ENCODE measurements at regions not wholly inside any gene's neighbourhood (a gene's known extent, or its start where the extent isn't known, plus 50 kb on each side); places are given as distances from the start of the nearest gene placed in this dataset.
"Not testable (repeated sequence)": the region's sequence is repeated elsewhere in the genome, so short reads cannot be mapped to it uniquely, and the experiment has no call there.

DNA sequence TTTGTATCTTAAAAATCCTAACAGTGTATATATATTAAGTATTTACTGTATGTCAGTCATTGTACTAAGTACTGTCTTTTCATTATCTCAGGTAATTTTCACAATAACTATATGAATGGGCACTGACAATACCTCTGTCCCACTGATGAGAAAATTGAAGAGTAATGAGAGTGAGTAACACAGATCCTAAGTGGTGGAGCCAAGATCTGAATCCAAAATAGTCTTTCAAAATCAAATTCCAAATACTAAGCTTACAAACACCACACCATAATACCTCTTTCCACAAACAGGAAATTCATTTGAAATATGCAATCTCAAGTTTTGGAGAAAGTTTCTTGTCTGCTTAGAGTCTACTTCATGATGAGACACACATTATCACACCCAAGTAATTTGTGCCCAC is 105.9 kb upstream of the EDEM3 start:
- intact Hi-C loops (cut with DNase I), result no loop called here
- DNase-seq, result no peak

DNA sequence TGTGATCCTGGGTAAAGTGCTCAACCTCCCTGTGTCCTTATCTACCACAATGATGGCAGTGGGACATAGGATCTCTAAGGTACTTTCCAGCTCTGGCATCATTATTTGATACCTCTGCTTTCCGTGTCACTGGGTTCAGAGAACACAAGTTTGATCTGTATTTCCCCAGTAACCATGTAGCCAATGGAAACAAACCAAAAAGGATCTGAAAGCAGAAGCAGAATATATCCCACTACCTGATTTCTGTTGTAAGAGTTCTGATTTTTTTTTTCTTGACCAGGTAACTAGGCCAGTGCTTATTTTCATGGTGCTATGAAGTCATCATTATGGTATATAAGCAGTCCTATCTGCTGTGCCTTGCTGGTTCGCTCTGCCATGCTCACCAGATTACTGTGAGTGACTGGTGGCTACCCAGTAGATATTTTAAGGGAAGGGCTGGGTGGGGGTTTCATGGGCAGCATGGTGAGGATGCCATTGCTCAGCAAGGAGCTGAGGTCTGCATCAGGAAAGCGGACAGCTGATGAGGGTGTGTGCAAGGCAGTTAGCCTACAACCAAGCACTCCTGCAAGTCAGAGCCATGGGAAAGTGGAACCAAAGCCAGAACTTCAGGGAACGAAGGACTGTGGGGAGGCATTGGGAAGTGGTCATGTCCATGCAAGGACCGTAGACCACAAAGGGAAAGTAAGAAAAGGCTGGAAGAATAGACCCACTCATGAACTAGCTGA is 104.9 kb upstream of the EDEM3 start:
- no peak for DNase-seq
- intact Hi-C loops (cut with DNase I), result no loop called here

DNA sequence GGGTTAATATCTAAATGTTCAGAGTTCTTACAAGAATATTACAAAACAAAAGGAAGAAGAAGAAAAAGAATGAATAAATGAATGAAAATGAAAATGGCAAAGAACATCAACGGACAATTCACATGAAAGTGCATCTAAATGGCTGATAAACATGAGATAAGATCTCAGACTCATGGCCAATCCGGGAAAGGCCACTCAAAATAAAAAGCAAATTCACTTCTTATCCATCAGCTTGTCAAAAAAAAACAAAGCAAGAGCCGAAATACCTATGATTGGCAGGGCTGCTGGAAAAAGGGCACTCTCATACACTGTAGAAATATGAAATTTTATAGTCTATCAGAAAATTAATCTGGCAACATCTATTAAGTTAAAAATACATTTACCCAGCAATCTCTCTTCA is 103.6 kb upstream of the EDEM3 start:
- intact Hi-C loops (cut with DNase I), result no loop called here
- DNase-seq, result no peak

DNA sequence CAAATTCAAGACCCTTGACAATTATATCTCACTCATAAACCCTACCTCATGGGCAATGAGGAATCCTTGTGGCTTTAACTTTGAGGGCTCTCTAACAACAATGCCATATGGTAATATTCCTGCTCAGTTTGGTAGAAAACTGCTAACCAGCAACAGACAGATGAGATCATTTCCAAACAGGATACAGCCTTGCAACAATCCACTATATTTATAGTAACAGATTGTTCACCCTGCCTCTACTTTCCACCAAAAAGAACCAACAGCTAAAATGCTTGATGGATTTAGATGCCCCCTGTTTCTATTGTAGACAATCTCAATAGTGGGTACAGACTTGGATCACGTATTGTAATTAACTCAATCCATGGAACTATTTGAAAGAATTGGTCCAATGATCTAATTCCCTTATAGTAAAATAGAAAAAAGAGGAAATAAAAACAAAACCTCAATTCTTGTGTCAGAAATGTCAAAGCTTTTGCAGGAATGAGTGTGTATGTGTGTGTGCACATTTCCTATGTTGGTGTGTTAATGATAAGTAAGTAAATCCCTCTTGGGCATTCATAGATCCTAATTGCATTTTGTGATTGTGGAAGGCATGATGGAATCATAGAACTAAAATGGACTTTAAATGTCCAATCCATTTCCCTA is 100.0 kb upstream of the EDEM3 start:
- intact Hi-C loops (cut with DNase I), result no loop called here

DNA sequence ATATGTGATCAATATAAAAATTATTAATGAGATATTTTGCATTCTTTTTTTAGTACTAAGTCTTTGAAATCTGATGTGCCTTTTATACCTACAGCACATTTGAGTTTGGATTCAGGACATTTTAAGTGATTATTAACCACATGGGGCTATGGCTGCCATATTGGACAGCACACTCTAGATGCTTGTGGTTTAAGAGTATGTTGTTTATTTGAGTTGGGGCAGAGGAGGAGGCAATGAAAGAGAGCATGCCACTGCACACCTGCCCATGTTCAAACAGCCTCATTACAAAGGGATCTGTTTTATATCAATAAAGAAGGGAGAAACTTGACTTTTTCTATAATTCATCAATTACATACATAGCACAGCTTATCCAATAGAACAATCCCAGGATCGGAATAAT is 99.4 kb upstream of the EDEM3 start:
- intact Hi-C loops (cut with DNase I), result no loop called here
- no peak for DNase-seq

More for the DNA sequence above, 100.0 kb upstream of the EDEM3 start:
- no peak for DNase-seq

DNA sequence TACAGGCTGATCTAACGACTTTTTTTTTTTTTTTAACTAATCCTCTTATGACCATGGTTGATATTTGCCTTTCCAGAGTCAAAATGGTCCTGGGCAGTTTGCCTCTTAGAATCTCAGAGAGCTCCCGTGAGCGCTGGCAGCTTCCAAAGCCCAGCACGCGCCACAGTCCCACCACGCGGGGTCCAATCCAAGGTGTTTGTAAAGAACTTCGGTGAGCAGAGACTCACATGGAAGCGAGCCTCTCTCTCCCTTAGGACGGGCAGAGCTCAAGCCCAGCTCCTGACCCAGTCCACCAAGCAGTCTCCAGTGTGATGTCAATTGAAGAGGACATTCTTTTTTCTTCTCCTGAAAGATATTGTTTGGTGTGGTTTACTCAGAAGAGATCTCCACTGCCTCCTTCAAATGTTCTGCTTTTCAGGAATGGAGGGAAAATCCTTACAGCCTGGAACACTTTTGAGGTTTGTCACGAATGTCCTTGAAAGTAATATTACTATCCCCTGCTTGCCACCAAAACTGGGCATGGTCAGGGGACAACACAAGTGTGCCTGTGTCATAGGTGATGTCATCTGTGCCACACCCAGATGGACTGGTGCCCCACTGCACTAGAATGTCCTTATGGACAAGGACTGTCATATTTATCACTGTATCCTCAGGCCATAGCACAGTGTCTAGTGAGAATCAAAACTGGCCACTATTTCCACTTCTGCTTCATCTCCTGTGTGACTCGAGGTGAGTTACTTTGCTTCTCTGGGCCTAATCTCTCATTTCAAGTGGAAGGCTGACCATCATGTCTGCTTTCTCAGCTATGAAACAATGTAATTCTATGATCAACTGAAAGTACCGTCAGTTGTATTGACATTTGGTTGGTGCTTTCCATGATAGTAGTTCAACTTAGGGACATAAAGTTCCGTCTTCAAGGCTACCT is 97.4 kb upstream of the EDEM3 start:
- intact Hi-C loops (cut with DNase I), result no loop called here
- no peak for DNase-seq

DNA sequence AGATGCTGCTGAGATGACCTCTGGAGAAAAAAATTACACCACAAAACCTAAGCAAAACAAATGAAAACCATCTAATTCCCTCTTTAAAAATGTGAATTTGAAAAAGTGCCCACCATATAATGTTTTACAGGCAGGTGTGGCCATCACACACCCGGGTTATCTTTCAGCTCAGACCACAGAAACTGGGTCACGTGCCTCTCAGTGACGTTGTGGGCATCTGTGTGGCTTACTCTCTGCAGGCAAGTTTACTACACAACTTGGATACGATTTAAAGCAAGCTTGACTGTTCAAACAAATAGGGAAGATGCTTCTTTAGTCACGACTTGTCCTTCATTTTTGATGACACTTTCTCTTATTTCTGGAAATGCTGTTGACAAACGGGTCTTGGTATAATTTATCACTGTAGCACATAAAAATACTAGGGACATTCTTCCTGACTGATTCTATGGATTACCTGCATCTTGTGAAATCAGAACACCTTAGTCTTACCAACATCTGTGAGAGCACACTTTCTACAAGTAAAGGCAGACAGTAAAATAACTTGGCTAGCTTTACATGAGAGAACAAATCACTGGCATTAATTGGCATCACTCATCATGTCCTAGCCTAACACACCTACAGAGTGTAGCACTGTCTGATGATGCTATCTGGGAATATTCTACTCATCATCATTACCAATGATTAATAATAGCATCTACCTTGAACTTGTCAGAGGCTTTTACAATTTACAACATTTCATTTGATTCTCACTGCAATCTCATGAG is 89.3 kb upstream of the EDEM3 start:
- DNase-seq, result no peak
- intact Hi-C loops (cut with DNase I), result no loop called here

DNA sequence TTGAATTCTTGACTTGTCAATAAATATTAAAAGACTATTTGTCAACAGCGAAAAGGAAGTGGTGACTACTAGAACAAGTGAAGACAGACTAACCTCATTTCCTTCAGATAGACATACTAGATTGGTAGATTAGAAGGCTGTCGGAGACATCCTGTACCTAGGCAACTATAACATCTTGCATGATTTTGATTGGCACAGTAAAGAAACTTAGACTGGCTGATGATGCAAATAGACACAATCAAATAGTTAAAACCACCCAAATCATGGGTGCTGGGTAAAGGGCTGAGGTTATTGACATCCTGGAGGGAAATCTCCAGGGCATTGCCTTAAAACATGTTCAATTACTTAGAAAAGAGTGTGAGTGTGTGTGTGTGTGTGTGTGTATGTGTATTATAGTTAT is 85.9 kb upstream of the EDEM3 start:
- intact Hi-C loops (cut with DNase I), result no loop called here
- DNase-seq, result no peak

DNA sequence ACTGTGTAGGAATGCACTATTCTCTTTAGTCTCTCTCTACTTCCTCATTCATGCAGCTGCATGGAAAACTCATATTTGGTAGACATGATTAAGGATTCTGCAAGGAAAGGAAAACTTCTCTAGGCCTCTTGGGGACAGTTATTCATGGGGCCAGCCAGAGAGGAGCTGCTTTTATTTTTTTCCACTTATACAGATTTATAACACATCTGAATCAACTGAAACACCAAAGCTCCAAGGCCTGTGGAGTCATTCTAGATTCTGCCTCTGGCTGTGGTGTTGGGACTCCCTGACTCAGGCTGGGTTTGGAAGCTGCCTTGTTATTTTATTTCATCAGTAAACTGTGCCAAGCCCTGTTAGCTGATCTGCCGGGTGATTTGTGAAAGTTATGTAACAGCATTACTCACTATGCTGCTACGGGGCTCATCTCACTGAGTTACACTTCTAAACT is 83.9 kb upstream of the EDEM3 start:
- intact Hi-C loops (cut with DNase I), result no loop called here

DNA sequence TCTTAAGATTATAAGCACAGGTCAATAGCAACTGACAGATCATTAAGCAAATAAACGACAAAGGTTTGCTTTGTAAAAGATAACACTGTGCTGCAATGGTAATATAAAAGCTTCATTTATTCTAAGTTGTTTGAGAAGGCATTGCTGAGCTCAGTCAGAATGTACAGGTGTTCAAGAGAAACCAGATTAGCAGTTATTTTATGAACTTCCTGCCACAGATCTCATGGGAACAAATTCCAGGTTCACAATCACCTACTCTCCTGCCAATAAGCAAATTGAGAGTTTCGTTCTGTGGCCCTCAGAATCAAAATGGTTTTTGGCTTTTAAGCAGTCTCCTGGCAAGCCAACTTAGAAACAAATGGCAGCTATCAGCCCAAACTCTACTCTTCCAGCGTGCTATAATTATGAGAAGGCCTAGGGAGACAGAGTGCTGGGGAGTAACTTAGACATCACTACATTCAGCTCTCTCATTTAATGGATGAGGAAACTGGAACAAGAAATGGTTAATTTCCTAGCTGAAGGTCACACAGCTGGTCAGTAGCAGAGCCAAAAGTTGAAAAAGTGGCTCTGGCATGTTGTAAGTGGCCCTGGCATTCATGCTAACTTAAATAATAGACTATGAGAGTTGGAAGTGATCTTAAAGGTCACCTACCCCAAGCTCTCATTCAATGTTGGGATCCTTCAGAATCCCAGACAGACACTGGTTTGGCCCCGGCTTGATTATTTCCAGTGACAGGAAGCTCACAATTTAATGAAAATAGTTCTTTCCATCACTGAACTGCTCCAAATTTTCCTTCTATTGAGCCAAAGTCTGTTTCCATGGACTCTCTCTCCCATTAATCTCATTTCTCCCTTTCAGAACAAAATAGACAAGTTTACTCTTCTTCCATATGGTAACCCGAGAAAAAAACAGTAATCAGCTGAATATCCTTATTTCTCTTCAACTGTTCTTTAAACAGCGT is 82.6 kb upstream of the EDEM3 start:
- intact Hi-C loops (cut with DNase I), result no loop called here
- no peak for DNase-seq

More for the DNA sequence above, 83.9 kb upstream of the EDEM3 start:
- DNase-seq, result peak in 6 of 10 donors; percentile 10 to 78 (median 40)

DNA sequence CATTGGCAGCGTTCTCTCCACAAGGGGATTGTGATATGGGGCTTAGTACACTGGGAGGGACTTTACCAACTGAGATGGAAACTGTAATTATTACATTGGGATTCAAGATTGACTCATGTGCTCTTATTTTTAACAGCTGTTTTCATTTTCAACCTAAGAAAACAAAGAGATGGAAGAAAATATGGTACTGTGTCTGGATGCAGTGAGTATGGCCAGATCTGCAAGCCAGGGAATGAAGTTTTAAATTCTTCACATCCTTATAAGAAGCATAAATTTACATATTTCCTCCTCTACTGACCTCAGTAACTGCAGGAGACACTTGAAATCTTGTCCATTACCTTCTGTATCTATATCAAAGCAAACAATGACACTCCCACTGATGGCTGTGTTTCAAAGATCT is 81.5 kb upstream of the EDEM3 start:
- intact Hi-C loops (cut with DNase I), result no loop called here
- DNase-seq, result no peak

DNA sequence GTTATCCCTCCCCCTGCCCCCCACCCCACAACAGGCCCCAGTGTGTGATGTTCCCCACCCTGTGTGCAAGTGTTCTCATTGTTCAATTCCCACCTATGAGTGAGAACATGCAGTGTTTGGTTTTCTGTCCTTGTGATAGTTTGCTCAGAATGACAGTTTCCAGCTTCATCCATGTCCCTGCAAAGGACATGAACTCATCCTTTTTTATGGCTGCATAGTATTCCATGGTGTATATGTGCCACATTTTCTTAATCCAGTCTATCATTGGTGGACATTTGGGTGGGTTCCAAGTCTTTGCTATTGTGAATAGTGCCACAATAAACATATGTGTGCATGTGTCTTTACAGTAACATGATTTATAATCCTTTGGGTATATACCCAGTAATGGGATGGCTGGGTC is 79.3 kb upstream of the EDEM3 start:
- intact Hi-C loops (cut with DNase I); DNase-seq: not testable (repeated sequence)

DNA sequence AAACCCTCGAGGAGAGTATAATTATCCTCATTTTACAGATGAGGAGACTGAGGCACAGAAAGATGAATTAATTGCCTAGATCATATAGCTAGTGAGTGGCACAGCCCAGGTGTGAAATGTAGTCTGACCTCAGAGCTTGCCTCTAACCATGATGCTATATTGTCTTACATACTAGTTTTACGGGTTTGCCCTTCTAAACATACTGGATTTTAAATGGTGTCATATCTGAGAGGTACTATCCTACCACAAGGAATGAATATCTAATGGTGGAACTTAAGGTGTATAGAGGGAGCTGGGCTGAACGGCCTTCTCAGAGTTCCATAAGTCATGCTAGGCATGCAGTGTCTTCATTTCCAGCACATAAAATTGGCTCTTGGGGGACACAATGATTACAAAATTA is 77.9 kb upstream of the EDEM3 start:
- intact Hi-C loops (cut with DNase I), result no loop called here
- no peak for DNase-seq

DNA sequence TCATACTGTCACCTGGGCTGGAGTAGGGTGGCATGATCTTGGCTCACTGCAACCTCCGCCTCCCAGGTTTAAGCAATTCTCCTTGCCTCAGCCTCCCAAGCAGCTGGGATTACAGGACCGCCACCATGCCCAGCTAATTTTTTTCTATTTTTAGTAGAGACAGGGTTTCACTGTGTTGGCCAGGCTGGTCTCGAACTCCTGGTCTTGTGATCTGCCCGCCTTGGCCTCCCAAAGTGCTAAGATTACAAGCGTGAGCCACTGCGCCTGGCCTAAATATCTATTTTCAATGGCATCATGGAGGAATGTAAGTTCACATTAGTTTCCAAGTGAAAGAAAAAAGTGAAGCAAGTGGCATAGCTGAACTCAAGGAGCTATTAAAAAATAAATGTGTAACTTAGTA is 74.8 kb upstream of the EDEM3 start:
- DNase-seq; intact Hi-C loops (cut with DNase I): not testable (repeated sequence)

DNA sequence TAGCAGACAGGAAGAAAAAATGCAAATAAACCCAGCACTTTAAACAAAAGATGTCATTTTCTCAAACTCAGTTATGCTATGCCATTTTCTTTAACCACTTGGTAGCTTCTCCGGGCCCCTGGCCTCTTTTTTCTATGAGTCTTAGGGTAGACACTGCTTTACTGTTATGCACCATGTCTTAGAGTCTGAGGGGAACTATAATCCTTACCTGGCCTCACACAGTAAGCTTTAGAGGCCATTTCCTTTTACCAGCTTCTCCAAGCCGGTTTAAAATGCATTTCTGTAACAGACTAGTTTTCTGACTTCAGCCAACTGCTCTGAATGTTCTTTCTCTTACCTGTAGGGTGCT is 73.7 kb upstream of the EDEM3 start:
- intact Hi-C loops (cut with DNase I), result no loop called here
- no peak for DNase-seq

DNA sequence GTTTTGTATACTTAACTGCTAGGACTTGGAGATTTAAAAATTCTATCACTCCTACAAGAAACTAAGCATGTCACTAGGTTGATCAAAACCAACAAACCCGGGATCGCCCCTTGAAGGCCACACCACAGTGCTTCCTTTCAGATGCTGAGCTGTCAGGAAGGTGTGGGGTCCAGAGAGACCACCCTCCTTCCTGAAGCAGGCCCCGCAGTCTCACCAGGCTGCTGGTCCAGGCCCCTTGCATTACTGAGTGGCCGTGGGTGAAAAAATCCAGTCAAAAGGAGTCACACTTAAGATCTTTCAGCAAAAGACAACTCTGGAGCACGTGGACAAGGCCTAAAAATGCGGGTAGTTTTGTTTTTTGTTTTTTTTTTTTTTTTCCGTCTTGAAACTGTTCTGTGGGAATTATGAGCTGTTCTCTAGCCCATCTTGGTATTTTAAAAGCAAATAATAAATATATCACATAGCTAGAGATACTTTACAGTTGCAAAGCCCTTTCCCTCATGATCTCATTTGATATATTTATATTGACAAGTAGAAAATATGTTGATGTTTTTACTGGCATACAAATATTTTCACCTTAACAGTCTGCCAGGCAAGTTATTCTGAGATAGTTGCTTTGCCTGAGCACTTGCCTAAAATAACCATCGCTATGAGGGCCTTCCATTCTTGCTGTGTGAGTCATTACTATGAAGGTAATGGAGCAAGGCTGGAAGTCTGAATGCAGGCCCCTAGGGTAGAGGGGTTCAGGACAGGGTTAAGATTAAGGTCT is 73.1 kb upstream of the EDEM3 start:
- intact Hi-C loops (cut with DNase I), result no loop called here
- no peak for DNase-seq

DNA sequence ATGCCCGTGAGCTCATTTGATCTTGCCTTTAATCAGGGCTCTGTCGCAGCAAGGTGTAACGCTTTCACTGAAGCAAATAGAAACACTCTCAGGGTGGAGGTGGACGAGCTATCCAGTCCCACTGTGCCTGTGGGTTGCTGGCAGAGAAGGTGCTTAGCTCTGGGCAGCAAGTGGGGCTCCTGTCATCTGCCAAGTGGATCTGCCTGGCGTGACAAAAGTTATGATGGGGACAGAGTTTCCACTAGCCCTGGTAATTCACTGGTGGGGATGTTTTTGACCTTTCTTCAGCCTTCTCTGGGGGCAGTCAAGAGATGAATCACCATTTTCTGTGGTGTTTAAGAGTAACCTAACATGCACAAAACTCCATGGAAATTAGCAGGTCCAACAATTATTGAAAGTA is 71.3 kb upstream of the EDEM3 start:
- intact Hi-C loops (cut with DNase I), result no loop called here
- DNase-seq, result peak in 1 of 10 donors; percentile 42

DNA sequence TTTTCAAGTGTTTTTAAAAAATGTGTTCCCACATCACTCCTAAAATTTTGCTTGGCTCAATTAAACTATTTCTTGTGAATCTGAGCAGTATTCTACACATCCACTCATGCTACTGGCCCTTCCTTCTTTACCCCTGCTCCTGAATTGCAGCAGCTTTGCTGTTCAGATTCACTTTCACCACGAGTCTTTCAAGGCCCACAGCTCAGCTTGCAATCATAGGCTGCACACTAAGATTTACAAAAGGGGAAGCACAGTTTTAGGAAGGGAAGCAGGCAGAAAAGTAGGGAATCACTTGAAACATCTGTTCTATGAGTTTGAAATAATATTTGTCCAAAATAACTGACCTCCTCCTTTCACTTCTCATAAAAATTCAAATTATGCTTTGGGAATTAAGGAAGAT is 70.9 kb upstream of the EDEM3 start:
- intact Hi-C loops (cut with DNase I), result no loop called here
- DNase-seq, result no peak

Data from posterior cingulate gyrus (tissue), 11 donors.